ENCODE measurements at regions not wholly inside any gene's neighbourhood (a gene's known extent, or its start where the extent isn't known, plus 50 kb on each side); places are given as distances from the start of the nearest gene placed in this dataset.

GRCh38 chr13:103308667-103309066, 242.4 kb upstream of the SLC10A2 start:
- DNase-seq: no peak

DNA sequence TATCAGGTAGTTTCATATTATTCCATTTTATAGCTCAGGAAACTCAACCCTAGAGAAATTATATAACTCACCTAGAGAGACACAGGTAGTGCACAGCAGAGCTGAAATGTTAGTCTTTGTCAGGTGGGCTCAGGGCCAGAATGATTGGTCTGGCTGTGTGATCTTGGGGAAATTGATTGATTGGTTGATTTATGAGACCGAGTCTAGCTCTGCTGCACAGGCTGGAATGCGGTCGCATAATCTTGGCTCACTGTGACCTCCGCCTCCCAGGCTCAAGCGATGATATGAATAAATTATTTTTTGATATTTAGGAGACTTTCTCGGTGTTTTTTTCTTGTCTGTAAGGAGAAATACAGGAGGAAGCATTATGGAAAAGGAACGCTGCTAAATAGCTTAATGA, 239.9 kb upstream of the SLC10A2 start:
- no peak for DNase-seq

DNA sequence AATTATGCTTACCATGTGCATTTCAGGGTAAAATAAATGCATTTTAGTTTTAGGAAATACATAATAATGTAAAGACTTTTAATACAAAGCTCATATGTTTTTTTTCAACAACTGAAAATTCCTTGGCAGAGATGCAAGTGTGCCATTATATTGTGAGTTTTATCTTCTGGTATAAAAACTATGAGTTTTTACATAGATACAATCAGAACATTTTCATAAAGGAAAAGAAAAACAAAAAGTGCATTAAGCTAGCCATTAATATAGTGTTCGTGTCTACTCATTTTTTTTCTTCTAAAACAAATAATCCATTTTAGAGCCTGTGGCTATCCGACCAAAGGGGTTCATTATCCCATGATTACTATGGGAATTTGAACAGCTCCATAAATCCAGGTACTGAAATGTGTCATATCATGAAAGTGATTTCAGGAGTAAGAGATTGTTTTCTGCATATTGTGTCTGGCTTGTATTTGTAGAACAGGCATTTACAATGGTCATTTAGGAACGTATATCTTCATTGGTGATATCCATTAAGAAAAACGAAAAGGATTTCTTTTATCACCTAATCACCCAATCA, 236.9 kb upstream of the SLC10A2 start:
- no peak for DNase-seq

DNA sequence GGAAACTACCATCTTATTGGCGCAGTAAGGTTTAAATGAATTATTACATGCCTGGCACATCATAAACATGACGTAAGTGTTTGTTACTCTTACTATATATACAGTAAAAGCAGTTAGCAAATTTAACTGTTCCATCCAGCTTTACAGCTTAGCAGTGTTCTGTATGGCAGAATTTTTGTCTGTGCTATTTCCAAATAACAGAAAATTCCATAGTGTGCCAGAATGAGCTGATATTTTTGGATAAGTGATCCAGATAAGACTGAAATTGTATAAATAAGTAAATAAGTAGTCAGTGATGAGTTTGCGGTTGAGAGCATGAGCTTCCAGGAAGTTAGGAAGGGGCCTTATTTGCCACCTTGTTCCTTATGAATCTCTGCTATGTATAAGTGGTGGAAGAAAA, 236.5 kb upstream of the SLC10A2 start:
- no peak for DNase-seq

DNA sequence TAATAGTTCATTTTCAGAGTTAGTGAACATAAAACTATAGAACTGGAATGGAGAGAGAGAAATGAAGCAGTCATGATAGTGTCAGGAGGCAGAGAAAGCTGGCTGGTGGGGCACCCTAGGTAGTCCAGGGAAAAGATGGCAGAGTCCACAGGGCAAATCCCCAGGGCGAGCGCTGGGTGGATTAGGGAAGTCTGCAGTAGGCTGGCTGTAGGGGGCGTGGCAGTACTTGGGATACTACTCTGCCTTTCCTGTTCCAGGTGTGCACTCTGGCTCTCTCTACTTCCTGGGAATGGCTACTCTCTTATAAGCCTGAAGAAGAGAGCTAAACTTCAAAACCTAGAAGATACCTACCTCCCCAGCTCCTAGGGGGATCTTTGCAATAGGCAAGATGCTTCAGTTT, 232.9 kb upstream of the SLC10A2 start:
- DNase-seq: no peak

DNA sequence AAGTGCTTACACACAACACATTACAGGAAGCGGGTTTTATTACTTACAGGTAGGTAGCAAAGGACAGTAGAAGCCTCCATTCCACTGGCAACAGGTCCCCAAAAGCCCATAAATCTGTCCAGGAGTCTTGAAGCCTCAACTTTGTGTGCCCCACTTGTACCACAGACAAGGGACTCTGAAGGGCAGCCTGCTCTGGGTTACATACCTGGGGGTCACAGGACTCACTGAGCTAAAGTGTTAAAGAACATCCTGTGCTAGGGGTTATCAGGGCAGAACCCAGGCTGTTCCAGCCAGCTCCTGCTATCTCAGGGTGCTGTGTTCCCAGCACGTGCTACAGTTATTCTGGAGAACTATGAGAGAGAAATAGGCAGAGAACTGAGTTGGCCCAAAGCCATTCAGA, 230.9 kb upstream of the SLC10A2 start:
- no peak for DNase-seq

GRCh38 chr13:103291798-103292572, 225.8 kb upstream of the SLC10A2 start:
- no peak for DNase-seq

- no peak for DNase-seq
These were observed 225.0 kb upstream of the SLC10A2 start for GRCh38 chr13:103291226-103291625.

- no peak for DNase-seq
These were observed 223.5 kb upstream of the SLC10A2 start for GRCh38 chr13:103289681-103290080.

DNA sequence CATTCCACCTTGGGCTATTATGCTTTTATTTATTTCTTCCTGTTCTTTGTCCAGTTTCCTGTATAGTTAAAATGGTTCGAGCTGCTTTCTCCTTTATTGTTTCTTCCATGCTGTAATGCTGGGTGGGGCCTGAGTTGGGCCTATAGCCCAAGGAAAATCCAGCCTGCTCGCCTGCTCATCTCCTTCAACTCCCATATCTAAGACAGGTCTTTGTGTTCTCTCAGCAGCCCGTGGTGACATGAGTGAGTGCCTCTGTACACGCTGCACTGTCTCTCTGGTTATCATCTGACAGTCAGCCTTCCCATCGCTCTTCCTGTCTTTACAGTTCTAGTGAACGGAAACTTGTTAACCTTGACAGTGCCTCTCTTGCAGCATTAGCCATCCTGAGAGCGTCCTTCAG, 221.9 kb upstream of the SLC10A2 start:
- no peak for DNase-seq

DNA sequence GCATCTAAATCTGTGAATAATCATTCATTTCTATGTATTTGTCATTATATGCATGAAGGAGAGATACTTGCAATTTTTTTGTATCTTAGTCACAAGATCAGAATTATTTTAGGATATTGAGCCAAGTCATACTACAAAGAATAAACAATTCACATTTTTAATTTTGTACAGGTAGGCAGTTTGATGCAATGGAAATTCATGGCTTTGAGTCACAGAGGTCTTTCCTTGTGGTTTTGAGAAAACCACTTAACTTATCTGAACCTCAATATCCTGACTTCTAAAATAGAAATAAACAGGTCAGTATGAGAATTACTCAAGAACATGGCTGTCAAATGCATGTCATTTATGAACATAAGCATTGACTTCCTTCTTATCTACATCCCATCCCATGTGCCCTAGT, 221.4 kb upstream of the SLC10A2 start:
- no peak for DNase-seq

DNA sequence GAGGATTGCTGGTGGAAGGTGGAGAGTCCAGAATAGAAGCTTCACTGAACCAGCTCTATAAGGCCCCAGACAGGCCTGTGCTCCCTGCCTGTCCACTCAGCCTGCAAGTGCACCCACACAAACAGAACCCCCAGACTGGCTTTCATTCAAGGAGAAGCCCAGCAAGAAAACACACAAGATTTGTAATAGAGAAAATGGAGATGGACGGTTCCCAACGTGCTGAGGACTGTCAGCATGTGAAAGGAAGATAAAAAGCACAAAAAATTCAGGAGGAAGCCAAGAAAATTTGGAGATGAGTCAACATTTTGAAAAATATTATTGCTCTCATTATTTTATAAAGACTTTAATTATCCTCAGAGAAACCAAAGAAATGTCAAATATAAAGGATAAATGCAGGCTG, 218.2 kb upstream of the SLC10A2 start:
- DNase-seq: no peak

GRCh38 chr13:103283451-103283820, 217.2 kb upstream of the SLC10A2 start:
- no peak for DNase-seq

DNA sequence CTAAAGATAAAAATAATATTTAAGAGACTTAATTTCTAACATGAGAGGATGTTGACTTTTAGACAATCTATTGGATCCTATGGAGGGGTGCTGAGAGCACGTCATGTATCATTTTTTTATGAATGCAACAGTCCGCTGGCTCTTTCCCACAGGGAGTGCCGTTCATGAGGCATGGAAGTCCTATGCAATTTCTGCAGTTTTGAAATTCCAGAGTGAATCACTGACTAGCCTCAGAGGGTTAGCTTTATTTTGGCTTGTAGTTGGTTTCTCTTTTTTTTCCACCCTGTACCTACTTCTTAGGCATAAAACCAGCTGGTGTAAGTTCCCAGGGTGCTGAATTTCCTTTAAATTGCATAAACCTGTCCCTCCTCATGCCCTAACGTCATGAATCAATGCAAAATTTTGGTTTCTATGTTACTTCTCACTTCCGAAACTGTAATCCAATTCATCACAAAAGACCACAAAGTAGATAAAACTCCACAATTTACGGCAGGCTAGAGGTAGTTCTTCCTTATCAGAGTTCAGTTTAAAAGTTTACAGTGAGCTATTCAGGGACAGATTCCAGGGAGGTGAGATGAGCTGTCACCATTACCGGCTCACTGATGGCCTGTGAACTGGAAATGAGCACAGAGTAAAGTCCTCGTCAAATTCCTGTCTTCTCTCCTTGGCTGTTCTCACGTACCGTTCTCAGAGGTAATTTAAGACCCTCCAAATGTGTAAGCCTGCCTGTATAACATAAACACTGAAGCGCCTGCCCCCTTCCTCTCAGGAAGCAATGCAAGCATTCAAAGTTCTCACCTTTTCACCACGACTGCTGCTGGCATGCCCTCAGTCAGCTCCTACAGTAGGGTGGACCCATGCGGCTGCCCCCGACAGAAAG, 216.6 kb upstream of the SLC10A2 start:
- no peak for DNase-seq

- DNase-seq: no peak
These were observed 211.9 kb upstream of the SLC10A2 start for GRCh38 chr13:103277959-103278694.

GRCh38 chr13:103276775-103277498, 210.7 kb upstream of the SLC10A2 start:
- DNase-seq: no peak

- no peak for DNase-seq
These were observed 209.5 kb upstream of the SLC10A2 start for GRCh38 chr13:103275722-103276121.

DNA sequence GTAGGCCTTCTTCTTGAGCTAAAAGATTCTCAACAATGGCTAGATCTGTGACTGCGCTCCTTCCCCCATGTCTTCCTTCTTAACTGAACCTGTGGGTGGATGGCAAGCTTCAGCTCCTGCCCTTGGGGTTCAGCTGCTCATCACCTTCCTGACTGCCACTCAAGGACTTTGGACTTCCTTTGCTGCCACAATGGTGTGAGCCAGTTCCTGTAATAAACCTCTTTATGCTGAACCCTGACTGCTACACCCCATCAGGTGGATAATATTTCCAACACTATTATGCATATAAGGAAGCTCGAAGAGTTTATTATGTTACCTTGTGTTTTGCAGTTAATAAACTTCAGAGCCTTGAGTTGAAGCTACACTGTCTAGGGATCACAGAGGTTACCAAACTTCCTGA, 208.9 kb upstream of the SLC10A2 start:
- DNase-seq: no peak

GRCh38 chr13:103273825-103274224, 207.6 kb upstream of the SLC10A2 start:
- no peak for DNase-seq

GRCh38 chr13:103272770-103273169, 206.6 kb upstream of the SLC10A2 start:
- no peak for DNase-seq

DNA sequence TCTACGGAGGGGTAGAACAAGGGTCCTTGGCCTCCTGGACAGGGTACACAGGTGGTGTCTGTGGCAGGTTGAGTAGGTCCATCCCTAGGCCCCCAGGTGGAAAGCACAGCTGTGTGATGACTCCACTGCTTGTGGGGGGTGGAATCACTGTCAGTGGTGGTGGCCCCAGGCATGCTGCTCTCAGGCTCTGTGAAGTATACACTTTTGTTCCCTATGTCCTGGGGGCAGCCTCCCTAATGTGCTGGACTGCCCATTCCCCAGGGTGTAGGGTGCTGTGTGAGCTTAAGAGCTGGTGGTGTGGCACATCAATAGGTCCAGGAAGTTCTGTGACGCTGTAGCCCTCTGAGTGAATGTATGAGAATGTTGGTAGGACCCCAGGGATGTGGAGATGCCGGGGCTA, 197.2 kb upstream of the SLC10A2 start:
- DNase-seq: no peak

GRCh38 chr13:103255587-103256301, 189.5 kb upstream of the SLC10A2 start:
- no peak for DNase-seq
